Stomach (tissue), 4 donors: ENCODE measurements at regions not wholly inside any gene's neighbourhood (a gene's known extent, or its start where the extent isn't known, plus 50 kb on each side); places are given as distances from the start of the nearest gene placed in this dataset.

Experiments used
- EP300 ChIP-seq: sonication (generic); formaldehyde crosslinking; IDR thresholded peaks from one replicate; pipeline ENCODE4 v1.6.1; 2017; ENCODE audit warnings: antibody characterized with exemption
- POLR2A ChIP-seq, 4 donors: fragments of 450-650 bp; IDR thresholded peaks; one replicate each; pipeline ENCODE4 v1.6.1; 2016; ENCODE audit warnings: antibody characterized with exemption in 4 of 4, control low read depth in 2 of 4, mild to moderate bottlenecking in 1 of 4, moderate library complexity in 1 of 4
- POLR2AphosphoS5 ChIP-seq, 3 donors: sonication (generic); formaldehyde crosslinking; IDR thresholded peaks; one replicate each; pipeline ENCODE4 v1.6.1; 2016; ENCODE audit warnings: antibody characterized with exemption in 3 of 3
- TF ChIP-seq, protein P1 (sequence below), 7 experiments: fragments of 450-650 bp in 4 of 7; fragments of 200-600 bp in 3 of 7; sonication (generic) in 3 of 7; IDR thresholded peaks; one replicate each; pipeline ENCODE4 v1.5.1; 2016 to 2019; ENCODE audit warnings: antibody characterized with exemption in 7 of 7, control low read depth in 2 of 7, mild to moderate bottlenecking in 1 of 7

DNA sequence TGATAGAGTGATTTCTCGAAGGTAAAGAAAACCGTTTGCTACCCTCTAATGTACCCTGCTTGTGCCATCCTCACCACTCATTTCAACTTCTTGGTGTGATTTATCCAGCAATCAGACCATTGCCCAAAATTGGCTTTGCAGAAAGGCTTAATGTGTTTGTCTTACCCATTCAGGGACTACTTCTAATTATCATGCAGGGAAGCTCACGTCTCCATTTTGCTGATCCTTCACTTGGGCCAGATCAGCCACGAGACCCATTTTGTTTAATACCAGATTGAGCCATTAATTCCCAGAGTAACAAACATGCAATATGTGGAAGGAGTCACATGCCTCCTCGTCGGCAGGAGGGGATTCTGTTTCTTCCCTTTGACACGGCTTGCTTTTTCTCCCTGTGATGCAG lies 51.1 kb upstream of the CRY1 start:
- TF ChIP-seq, protein P1, sequence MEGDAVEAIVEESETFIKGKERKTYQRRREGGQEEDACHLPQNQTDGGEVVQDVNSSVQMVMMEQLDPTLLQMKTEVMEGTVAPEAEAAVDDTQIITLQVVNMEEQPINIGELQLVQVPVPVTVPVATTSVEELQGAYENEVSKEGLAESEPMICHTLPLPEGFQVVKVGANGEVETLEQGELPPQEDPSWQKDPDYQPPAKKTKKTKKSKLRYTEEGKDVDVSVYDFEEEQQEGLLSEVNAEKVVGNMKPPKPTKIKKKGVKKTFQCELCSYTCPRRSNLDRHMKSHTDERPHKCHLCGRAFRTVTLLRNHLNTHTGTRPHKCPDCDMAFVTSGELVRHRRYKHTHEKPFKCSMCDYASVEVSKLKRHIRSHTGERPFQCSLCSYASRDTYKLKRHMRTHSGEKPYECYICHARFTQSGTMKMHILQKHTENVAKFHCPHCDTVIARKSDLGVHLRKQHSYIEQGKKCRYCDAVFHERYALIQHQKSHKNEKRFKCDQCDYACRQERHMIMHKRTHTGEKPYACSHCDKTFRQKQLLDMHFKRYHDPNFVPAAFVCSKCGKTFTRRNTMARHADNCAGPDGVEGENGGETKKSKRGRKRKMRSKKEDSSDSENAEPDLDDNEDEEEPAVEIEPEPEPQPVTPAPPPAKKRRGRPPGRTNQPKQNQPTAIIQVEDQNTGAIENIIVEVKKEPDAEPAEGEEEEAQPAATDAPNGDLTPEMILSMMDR (IDR thresholded peaks at IDR 0.05): no peak
- TF ChIP-seq POLR2A (IDR thresholded peaks at IDR 0.05) (no peak), EP300 (no peak), POLR2AphosphoS5 (IDR thresholded peaks at IDR 0.05) (no peak)
